Tibial artery (tissue), 4 donors: ENCODE measurements at regions not wholly inside any gene's neighbourhood (a gene's known extent, or its start where the extent isn't known, plus 50 kb on each side); places are given as distances from the start of the nearest gene placed in this dataset.
A peak's percentile ranks its signal among the peaks of the same experiment; 100 is the strongest.

ENCODE experiments used
- DNase-seq, 2 donors: peaks; one replicate each; pipeline ENCODE4 v3.0.0-alpha.2; 2019
- H3K27ac ChIP-seq, 2 donors: fragments of 200-600 bp; sonication (generic) in 1 of 2; 1 replicate in 1 of 2; 2 replicates in 1 of 2; pipeline ENCODE4 v1.5.1; 2018 to 2019; ENCODE audit warnings: mild to moderate bottlenecking in 1 of 2
- H3K27me3 ChIP-seq, 2 donors: fragments of 200-600 bp; sonication (generic) in 1 of 2; one replicate each; pipeline versions ENCODE4 v1.5.1 to v1.6.0; 2016 to 2019
- H3K36me3 ChIP-seq, 3 donors: fragments of 200-600 bp; sonication (generic) in 2 of 3; one replicate each; pipeline ENCODE4 v1.5.1; 2016 to 2019; ENCODE audit warnings: mild to moderate bottlenecking in 2 of 3
- H3K4me1 ChIP-seq, 4 donors: fragments of 200-600 bp; sonication (generic) in 2 of 4; 1 replicate in 3 of 4; 2 replicates in 1 of 4; pipeline ENCODE4 v1.5.1; 2016 to 2019
- H3K4me3 ChIP-seq, 2 donors: fragments of 200-600 bp; sonication (generic) in 1 of 2; 1 replicate in 1 of 2; 2 replicates in 1 of 2; pipeline ENCODE4 v1.5.1; 2018 to 2019; ENCODE audit warnings: mild to moderate bottlenecking in 2 of 2
- H3K9me3 ChIP-seq, 3 donors: fragments of 200-600 bp; sonication (generic) in 1 of 3; one replicate each; pipeline ENCODE4 v1.5.1; 2016 to 2019
- CTCF ChIP-seq, 2 experiments: fragments of 200-600 bp in 1 of 2; fragments of 450-650 bp in 1 of 2; IDR thresholded peaks; one replicate each; pipeline ENCODE4 v1.5.1; 2017 to 2019; ENCODE audit warnings: antibody characterized with exemption in 2 of 2, mild to moderate bottlenecking in 1 of 2, moderate library complexity in 1 of 2
- intact Hi-C: fragments of 100-400 bp; cut with DNase I; formaldehyde crosslinking; loops from one replicate; pipeline ENCODE4 v1.15.0; 2023; ENCODE audit warnings: low total_unique reads

GRCh38 chr18:22344445-22344844 is 73.3 kb downstream of the CTAGE1 start:
- Histone ChIP-seq H3K27ac (no peak overlapping the region), H3K4me1 (peaks cover 0 to 28% (median 14%) of the 10 kb centered on the region in 4 donors), H3K4me3 (no peak overlapping the region), H3K27me3 (no peaks in the 10 kb centered on the region), H3K36me3 (no peaks in the 10 kb centered on the region), H3K9me3 (no peaks in the 10 kb centered on the region)
- DNase-seq: no peak
- intact Hi-C loops: loop anchor here (10.0 kb wide), 1 partner anchor 890 kb away; no protein-coding TSS in a partner anchor
- TF ChIP-seq CTCF (IDR thresholded peaks at IDR 0.05): no peak

- Histone ChIP-seq H3K27ac (no peak overlapping the region), H3K36me3 (no peaks in the 10 kb centered on the region), H3K4me3 (no peak overlapping the region), H3K4me1 (peaks cover 0 to 28% (median 14%) of the 10 kb centered on the region in 4 donors), H3K27me3 (no peaks in the 10 kb centered on the region), H3K9me3 (no peaks in the 10 kb centered on the region)
- no peak for DNase-seq
- intact Hi-C loops: loop anchor here (10.0 kb wide), 1 partner anchor 891 kb away; no protein-coding TSS in a partner anchor
- TF ChIP-seq CTCF (IDR thresholded peaks at IDR 0.05): no peak
Measured at GRCh38 chr18:22343613-22344012, 74.1 kb downstream of the CTAGE1 start.

GRCh38 chr18:22342625-22343024 is 75.1 kb downstream of the CTAGE1 start:
- Histone ChIP-seq H3K4me3 (no peak overlapping the region), H3K36me3 (no peaks in the 10 kb centered on the region), H3K9me3 (no peaks in the 10 kb centered on the region), H3K27me3 (no peaks in the 10 kb centered on the region), H3K4me1 (peaks cover 0 to 35% (median 22%) of the 10 kb centered on the region in 4 donors), H3K27ac (no peak overlapping the region)
- no peak for TF ChIP-seq CTCF (IDR thresholded peaks at IDR 0.05)
- DNase-seq: no peak
- intact Hi-C loops: loop anchor here (10.0 kb wide), 1 partner anchor 892 kb away; no protein-coding TSS in a partner anchor

- Histone ChIP-seq H3K4me3 (no peak overlapping the region), H3K36me3 (no peaks in the 10 kb centered on the region), H3K27me3 (no peaks in the 10 kb centered on the region), H3K9me3 (no peaks in the 10 kb centered on the region), H3K4me1 (peaks cover 0 to 32% (median 22%) of the 10 kb centered on the region in 4 donors), H3K27ac (no peak overlapping the region)
- no peak for DNase-seq
- TF ChIP-seq CTCF (IDR thresholded peaks at IDR 0.05): no peak
- intact Hi-C loops: loop anchor here (10.0 kb wide), 1 partner anchor 894 kb away; no protein-coding TSS in a partner anchor
Measured at GRCh38 chr18:22340331-22340730, 77.4 kb downstream of the CTAGE1 start.

- H3K4me1 ChIP-seq: peaks cover 0 to 29% (median 21%) of the 10 kb centered on the region in 4 donors
- H3K36me3 ChIP-seq: no peaks in the 10 kb centered on the region
- DNase-seq: no peak
- H3K4me3 ChIP-seq: no peak overlapping the region
- no peak overlapping the region for H3K27ac ChIP-seq
- no peak for TF ChIP-seq CTCF (IDR thresholded peaks at IDR 0.05)
- intact Hi-C loops: loop anchor here (10.0 kb wide), 1 partner anchor 895 kb away; no protein-coding TSS in a partner anchor
- no peaks in the 10 kb centered on the region for H3K9me3 ChIP-seq
- H3K27me3 ChIP-seq: no peaks in the 10 kb centered on the region
Measured at GRCh38 chr18:22339913-22340312, 77.8 kb downstream of the CTAGE1 start.

- intact Hi-C loops: no loop called here
- no peaks in the 10 kb centered on the region for H3K9me3 ChIP-seq
- no peak for TF ChIP-seq CTCF (IDR thresholded peaks at IDR 0.05)
- H3K27ac ChIP-seq: peak overlapping the region; percentile 2 to 36
- H3K36me3 ChIP-seq: no peaks in the 10 kb centered on the region
- H3K27me3 ChIP-seq: no peaks in the 10 kb centered on the region
- no peak for DNase-seq
- no peak overlapping the region for H3K4me3 ChIP-seq
- H3K4me1 ChIP-seq: peaks cover 0 to 29% (median 21%) of the 10 kb centered on the region in 4 donors
Measured at GRCh38 chr18:22337833-22338232, 79.9 kb downstream of the CTAGE1 start.
